ENCODE measurements at regions not wholly inside any gene's neighbourhood (a gene's known extent, or its start where the extent isn't known, plus 50 kb on each side); places are given as distances from the start of the nearest gene placed in this dataset.

DNA sequence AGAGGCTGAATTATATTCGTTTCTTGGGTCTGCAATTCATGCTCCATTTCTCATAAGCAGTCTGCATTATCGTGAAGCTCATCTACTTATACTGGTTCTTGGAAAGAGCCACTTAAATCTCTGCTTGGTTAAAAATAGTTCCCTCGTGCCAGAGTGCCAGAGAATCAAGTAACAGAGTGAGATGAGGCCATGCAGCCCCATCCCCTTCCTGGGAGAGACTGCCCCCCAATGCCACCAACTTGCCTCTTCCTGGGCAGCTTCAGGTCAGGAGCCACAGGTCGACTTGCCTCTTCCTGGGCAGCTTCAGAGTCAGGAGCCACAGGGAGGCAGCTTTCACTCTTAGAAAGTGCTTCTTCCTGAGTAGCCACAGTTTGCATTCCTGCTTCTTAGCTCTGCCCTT, 223.9 kb upstream of the ZBED5 start:
- no peak for DNase-seq (ENCODE audit: low read depth in 4 of 4, low spot score in 3 of 4)

DNA sequence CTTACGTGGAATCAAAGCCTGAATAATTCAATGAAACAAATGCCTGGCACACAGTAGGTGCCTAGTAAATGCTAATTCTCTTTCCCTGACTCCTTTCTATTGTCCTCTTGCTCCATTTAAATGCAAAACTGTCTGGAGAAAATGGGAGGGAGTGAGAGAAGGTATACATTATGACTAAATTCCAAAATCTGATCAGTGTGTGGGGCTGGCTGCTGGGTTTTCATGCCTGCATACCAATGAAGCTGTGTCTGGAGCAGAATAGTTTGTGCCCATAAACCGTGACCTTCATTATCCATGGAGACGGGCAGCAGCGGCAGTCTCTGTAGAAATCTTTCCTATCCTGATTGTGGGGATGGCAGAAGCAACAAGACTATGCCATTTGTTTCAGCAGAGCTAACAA, 223.4 kb upstream of the ZBED5 start:
- DNase-seq (ENCODE audit: low read depth in 4 of 4, low spot score in 3 of 4) = peak in 1 of 4 donors; percentile 18

GRCh38 chr11:11078344-11079086, 220.7 kb upstream of the ZBED5 start:
- DNase-seq (ENCODE audit: low read depth in 4 of 4, low spot score in 3 of 4) = no peak

DNA sequence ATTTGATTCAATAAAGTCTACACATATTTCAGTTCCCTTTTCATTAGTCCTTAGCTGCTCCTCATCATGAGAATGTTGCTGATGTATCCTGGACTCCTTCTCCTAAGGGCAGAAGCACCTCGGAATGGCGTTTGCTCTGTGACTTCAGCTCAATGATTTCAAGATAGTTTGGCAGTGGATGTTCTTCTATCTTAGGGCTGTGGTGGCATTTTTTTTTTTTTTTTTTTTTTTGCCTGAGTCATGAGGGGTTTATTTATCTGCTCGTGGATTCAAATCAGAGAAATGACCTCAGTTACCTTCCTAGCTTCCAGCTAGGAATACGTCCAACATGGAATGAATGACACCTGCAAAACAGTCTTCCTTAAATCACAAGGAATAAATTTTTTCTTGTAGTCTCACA, 220.0 kb upstream of the ZBED5 start:
- no peak for DNase-seq (ENCODE audit: low read depth in 4 of 4, low spot score in 3 of 4)

DNA sequence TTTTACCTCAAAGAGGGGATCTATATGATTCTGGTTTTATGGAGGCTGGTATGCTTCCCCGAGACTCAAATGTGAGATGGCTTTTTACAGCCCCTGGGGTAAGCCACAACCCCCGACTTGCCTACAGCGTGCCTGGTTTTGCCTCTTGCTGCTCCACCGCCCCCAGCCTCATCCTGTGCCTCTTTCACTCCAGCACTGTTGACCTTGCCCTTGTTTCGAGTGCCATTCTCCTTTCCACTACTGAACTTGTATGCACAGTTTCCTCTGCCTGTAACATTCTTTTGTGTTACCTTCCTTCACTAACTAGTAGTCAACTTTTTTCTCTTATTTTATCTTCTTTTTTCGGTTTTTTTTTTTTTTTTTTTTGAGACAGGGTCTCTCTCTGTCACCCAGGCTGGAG, 219.0 kb upstream of the ZBED5 start:
- no peak for DNase-seq (ENCODE audit: low read depth in 4 of 4, low spot score in 3 of 4)

DNA sequence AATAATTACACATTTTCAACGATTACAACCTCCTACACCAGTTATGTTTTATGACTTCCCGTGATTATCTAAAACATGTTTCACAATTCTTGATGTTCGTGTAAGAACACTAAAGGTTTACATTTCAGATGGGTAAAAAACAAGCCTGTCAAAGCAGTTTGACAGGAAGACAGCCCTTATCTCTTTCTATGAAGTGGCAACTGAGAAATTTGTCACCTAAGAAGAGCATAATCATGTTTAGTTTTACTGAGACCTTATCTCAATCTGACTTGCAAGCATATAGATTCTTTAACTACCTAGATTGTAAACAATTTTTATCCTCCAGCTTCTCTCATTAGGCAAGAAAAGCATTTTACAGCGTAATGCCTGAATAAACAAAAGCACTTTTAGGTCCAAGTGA, 218.4 kb upstream of the ZBED5 start:
- DNase-seq (ENCODE audit: low read depth in 4 of 4, low spot score in 3 of 4) = no peak

DNA sequence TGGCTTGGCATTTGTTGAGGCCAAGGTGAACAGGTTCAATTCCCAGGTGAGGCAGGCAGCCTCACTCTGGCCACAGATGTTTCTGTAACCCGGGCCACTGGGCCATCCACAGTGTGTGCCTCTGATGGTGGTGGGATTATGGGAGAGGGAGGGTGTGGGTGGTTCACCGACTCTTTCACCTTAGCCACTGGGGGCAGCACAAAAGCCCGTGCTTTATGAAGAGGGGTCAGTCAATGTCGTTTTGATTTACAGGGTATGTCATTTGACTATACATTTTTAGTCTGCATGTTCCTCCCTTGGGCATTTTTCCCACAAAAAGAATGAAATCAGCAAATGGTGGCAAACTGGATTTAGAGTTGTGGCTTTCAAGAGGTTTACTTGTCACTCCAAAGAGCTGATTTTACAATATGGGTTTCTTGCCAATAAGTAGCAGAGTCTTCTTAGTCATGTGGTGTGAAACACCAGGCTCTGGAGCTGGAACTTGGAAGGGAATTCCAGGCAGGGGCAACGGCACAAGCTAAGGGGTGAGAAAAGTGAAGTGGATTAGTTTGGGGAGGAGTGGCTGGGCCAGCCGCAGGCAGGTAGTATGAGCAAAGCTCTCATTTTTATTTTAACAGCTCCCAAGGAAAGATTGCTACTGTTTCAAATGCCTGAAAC, 217.8 kb upstream of the ZBED5 start:
- DNase-seq (ENCODE audit: low read depth in 4 of 4, low spot score in 3 of 4) = no peak

- no peak for DNase-seq (ENCODE audit: low read depth in 4 of 4, low spot score in 3 of 4)
These were observed 217.0 kb upstream of the ZBED5 start for GRCh38 chr11:11074686-11075335.

GRCh38 chr11:11073996-11074395, 216.1 kb upstream of the ZBED5 start:
- no peak for DNase-seq (ENCODE audit: low read depth in 4 of 4, low spot score in 3 of 4)

- DNase-seq (ENCODE audit: low read depth in 4 of 4, low spot score in 3 of 4) = no peak
These were observed 214.2 kb upstream of the ZBED5 start for GRCh38 chr11:11072067-11072466.

DNA sequence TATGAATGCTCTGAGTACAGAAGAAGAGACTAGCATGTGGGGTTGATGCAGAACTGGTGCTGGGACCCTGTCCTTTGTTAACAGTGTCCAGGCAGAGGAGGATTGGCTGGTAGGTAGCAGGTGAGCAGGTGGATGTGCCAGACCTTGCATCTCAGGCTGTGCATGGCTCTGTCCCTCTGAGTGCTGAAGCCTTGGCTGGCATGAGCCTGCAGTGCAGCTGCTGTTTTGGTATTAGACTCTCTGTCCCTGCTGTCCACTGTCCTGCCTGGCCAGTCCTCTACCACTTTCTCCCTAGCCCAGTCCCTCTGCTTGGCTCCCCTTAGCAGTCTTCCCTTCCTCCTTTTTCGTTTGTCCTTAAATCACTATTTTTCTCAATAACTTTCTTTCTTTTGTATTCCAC, 213.6 kb upstream of the ZBED5 start:
- DNase-seq (ENCODE audit: low read depth in 4 of 4, low spot score in 3 of 4) = no peak

DNA sequence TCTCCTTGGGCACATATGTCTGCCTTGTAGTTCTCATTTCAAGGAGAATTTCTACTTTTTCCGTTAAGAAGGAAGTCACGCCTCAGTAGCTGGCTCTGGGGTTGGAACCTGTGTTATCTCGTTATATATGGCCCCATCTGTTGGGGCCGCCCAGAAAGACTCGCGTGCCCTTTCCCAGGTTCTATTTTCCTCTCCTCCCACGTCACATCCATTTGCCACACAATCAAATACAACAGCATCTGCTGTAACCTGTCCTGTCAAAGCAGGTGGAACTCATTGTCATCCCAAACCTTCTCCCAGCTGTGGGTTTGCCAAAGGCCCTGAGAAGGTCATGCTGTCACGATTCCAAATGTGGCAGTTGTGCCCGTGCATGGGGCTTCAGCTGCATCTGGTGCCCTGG, 213.1 kb upstream of the ZBED5 start:
- DNase-seq (ENCODE audit: low read depth in 4 of 4, low spot score in 3 of 4) = no peak

GRCh38 chr11:11069841-11070835, 212.3 kb upstream of the ZBED5 start:
- peak; percentile 28 to 42 (median 36) for DNase-seq (ENCODE audit: low read depth in 4 of 4, low spot score in 3 of 4)

GRCh38 chr11:11068113-11068512, 210.3 kb upstream of the ZBED5 start:
- DNase-seq (ENCODE audit: low read depth in 4 of 4, low spot score in 3 of 4) = no peak

DNA sequence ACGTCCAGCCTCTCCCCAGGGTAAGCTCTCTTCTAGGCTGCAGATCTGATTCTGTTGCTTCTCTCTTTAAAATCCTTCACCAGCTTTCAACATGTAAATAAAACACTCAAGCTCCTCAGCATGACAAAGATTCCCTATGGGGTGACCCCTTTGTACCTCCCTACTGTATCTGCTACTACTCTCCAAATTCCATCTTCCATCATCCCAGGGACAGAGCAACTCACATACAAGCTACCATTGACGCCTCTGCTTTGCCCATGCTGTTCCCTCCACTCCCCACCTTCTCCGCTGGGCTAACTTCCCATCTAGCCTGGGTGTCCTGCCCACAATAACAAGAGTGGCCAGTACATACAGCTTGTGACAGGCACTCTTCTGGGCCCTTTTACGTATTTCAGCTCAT, 207.5 kb upstream of the ZBED5 start:
- no peak for DNase-seq (ENCODE audit: low read depth in 4 of 4, low spot score in 3 of 4)

GRCh38 chr11:11057472-11057854, 199.6 kb upstream of the ZBED5 start:
- DNase-seq (ENCODE audit: low read depth in 4 of 4, low spot score in 3 of 4) = no peak

GRCh38 chr11:11056749-11057471, 199.1 kb upstream of the ZBED5 start:
- DNase-seq (ENCODE audit: low read depth in 4 of 4, low spot score in 3 of 4) = no peak

DNA sequence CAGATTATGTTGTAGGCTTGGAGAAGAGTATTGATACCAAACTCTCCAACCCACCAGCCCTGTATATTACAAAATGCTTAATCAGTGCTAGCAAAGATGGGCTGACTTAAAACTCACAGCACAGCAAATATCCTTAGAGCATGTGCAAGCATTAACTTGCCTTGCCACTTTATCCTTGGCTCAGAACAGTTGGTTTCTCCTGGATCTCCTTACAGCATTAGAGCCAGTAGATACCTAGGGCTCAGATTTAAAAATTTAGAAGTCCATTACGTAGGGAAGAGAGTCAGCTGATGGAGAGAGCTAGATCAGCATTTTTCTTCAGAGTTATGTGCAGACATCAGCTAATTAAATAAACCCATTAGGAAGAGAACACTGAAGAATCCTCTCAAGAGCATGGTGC, 198.5 kb upstream of the ZBED5 start:
- no peak for DNase-seq (ENCODE audit: low read depth in 4 of 4, low spot score in 3 of 4)

- DNase-seq (ENCODE audit: low read depth in 4 of 4, low spot score in 3 of 4) = no peak
These were observed 190.2 kb upstream of the ZBED5 start for GRCh38 chr11:11047851-11048610.
